CD4-positive, alpha-beta T cell treated with Interleukin-4 for 4 hours (primary cell): ENCODE measurements at regions not wholly inside any gene's neighbourhood (a gene's known extent, or its start where the extent isn't known, plus 50 kb on each side); places are given as distances from the start of the nearest gene placed in this dataset.
"Not testable (repeated sequence)": the region's sequence is repeated elsewhere in the genome, so short reads cannot be mapped to it uniquely, and the experiment has no call there.

Source experiments
- DNase-seq: peaks from one replicate; pipeline ENCODE4 v3.0.0-alpha.2; 2020

DNA sequence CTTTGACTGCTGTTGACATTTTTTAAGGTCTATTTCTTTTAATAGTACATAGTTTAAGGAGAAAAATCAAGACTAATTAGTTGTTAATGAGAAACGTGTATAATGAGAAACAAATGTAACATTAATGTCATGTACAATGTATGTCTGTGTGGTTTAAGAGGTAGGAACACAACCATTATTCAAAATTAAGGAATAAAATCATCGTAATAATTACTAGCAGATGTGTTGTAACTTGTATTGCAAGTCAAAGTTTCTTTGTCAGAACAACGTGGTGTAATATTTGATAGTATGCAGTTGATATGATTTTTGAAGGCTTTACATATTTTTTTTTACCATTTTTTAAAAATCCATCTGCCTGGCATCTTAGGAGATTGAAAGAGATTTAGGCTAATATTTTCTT lies 120.2 kb upstream of the ARRDC3 start:
- DNase-seq = no peak

DNA sequence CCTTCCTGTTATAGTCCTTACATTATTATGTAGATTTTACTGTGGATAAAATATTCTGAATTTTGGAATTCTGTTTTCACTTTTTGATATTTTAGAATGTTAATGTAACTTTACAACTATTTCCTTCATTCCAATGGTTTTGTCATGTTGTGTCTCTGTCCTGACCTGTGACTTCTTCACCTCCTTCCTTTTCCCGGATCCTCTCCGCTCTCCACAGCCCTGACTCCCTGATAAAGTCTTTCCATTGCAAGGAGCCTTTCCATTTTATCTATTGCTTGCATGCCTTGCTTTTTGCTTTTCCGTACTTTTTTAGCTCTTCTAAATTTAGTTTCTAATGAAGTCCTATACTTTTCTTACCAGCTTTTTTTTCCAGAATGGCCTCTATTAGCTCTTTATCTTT lies 117.6 kb upstream of the ARRDC3 start:
- DNase-seq = no peak

DNA sequence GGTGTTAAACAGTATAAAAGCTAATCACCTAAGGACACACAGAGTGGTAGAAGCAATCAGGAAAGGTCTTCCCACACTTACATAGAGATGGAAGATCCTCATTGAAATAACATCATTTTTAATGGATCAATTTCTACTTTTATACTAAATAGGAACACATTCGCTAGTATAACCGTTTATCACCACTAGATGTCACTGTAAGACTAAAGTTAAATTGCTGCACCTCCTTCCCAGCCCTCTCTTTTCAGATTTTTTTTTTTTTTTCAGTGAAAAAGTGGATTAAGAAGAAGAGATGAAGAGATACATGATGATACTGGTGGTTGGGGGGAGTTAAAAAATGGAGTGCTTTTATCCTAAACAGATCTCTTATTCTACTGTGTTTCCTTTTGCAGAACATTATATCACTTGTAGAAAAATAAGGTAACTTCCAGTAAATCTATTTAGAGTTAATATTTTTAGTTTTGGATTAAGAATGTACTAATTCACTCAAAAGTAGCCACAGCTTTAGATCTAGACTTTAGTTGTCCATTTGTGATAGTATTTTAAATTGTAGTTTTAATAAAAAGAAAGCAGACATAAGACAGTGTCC lies 116.9 kb upstream of the ARRDC3 start:
- DNase-seq = peak; percentile 44

DNA sequence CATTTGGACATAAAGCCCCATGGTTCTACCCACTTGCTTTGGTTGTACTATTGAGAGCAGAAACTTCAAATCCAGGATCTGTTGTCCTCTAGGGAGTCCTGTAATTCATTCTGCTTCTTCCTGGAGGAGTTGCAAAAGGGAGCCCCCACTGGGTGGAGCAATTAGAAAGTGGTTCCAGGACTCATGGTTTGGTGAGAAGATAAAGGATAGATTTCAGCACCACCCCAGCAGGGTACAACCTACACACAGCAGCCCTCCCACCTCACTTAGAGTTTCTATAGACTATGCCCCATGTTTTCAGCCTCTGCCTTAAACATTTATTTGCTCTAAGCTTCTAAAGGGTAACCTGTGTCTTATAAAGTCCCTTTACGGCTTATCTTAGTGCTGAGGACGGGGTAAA lies 112.6 kb upstream of the ARRDC3 start:
- DNase-seq = no peak

DNA sequence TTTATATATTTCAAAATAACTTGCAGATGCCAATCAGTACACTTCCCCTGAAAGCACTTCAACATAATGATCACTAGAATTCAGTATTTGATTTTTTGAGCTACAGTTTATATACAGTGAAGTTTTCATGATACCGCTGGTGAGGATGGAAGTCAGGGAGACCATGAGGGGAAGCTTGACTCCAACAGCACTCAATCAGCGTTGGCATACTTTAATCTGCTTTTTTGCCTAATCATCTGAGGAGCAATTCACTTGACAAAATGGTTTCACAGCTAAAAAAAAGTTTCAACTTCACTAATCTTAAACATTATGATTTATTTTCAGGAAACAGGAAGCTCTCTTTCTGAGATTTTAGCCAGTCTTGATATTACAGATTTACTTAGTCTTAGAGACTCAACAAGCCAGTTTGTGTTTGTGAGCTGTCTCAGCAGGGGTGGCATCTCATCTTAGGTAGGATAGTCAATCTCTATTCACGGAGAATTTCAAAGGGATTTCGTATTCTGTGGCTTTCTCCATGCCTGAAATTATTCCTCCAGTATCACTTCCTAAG lies 111.4 kb upstream of the ARRDC3 start:
- no peak for DNase-seq

DNA sequence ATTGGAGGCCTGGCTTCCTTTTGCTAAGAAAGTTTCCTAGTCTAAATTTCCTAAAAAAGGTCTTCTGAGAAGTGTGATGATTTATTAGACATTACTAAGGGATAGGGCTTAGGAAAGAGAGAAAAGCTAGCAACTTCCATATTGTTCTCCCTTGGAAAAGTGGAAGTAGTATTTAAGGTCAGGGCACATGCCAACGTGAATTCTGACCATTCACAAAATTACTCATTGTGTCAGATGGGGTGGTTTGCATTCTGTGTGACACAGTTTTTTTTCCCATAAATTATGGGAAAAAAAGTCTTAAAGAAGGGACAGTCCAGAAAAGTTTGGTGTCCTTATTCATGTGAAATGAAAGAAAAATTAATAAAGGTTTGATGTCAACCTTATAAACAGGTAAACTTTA lies 110.0 kb upstream of the ARRDC3 start:
- no peak for DNase-seq

DNA sequence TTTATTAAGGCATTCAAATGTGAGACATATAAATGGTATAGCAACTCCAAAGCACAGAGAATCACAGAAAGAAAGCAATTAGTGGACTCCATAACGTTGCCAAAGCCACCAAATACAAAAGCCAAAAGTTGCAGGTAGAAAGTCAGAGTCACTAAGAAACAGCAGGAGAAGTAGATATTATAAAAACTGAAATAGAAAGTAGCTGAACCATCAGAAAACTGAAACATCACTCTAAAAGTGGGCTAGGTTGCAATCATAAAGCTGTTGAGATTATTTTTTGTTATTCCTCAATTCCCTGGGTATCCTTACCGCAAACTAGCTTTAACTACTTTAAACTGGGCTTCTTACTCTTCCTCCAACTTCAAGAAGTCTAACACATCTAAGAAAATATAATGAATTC lies 108.1 kb upstream of the ARRDC3 start:
- no peak for DNase-seq

DNA sequence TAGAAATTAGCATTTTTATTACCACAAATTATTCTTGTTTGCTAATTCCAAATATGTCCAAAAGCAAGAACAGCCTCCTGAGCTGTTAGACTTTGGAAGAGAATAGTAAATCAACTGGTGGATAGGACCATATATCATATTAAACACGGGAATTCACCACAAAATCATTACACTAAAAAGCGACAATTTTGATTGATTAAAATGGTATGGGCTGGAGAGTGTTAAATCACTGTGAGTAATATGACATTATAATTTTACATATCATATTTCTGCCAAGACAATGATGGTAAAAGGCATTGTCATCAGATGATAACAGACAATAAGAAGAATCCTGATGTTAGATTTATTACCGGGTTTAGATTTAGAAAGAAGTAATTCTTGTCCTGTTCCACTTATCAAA lies 107.2 kb upstream of the ARRDC3 start:
- no peak for DNase-seq

DNA sequence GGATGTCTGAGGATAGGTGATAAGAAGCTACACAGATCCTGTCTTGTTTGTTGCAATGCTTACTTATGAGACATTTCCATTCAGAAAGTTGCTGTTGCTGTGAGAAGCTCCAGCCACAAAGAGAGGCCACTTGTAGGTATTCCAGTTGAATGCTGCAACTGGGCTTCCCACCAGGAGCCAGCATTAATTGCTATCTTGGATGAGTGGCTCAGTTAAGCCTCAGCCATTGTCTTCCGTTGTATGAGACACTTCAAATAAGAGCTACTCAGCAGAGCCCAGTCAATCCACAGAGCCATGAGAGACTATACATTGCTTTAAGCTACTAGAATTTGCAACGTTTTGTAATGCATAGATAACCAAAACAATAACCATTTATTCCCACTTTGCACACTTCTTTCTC lies 104.3 kb upstream of the ARRDC3 start:
- DNase-seq = no peak

DNA sequence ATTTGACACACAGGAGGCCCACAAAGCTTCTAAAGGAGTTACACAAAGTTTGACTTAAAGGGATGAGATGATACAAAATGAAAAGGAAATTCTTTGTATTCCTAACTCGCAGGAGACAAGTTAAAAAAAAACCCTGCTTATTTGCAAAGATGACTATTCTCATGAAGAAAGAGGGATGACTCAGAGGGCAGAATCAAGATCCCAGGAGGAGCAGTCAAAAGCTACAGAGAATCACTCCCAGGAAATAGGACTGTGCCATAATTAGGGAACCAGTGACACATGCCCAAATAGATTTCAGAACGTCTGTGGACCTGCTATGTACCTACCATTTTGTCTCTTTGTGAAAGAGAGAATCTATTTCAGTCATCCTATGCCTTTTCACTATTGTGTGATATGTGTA lies 103.5 kb upstream of the ARRDC3 start:
- no peak for DNase-seq

DNA sequence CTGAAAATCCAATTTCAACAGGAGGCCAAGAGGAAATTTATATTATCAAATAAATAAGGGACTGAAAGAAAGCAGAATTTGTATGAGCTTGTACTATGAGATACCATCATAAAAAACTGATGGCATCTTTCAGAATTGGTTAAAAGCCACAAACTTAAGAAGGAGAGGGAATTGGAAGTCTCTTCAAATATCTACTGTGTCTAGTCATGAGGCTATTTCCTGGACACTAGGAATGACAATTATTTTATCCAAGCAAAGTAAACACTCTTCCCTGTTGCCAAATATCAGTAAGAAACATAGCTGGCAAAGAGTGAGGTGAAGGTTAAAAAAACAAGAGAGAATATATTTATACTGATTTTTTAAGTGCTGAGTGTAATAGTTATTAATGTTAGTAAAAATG lies 101.5 kb upstream of the ARRDC3 start:
- no peak for DNase-seq

DNA sequence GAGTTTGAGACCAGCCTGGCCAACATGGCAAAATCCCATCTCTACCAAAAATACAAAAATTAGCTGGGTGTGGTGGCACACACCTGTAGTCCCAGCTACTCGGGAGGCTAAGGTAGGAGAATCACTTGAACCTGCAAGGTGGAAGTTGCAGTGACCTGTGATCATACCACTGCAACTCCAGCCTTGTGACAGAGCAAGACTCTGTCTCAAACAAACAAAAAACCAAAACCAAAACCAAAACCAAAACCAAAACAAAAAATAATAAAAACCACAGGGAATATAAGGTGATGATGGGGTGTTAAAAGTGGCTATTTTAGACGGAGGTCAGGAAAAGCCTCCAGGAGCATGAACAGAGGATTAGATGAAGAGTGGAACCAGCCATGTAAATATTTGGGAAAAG lies 96.3 kb upstream of the ARRDC3 start:
- DNase-seq = peak; percentile 2

DNA sequence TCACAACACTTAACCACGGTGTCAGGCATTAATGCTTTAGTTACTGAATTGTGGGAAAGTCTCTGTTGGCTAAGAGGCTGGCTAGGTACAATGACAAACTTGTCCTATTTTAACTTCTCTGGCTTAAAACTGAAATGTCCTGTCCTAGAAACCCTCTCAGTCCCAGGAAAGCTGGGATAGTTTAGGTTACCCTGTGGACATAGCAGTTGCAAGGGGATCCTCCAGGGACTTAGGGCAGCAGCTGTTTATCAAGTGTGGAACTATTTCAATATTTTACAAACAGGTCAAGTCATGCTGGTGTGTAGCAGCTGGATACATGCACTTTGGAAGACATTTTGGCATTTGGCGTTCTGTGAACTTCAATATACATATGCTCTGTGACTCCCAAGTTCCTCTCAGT lies 95.0 kb upstream of the ARRDC3 start:
- no peak for DNase-seq

DNA sequence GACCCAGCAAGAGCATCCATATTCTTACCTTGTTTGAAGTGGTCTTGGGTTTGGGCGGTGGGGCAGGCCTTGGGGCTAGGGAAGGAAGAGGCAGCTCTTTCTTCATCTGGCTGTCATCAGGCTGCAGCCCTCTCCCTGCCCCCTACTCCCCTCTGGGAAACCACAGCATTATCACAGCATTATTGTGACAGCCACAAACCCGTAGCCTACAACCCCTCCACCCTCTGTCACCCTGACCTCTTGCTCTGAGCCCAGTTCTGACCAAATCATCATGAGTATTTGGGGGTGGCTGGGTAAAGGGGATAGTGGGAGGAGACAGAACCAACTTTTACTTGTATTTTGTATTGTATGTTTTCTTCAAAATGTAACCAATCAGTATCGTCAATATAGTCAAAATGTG lies 94.3 kb upstream of the ARRDC3 start:
- DNase-seq = no peak

DNA sequence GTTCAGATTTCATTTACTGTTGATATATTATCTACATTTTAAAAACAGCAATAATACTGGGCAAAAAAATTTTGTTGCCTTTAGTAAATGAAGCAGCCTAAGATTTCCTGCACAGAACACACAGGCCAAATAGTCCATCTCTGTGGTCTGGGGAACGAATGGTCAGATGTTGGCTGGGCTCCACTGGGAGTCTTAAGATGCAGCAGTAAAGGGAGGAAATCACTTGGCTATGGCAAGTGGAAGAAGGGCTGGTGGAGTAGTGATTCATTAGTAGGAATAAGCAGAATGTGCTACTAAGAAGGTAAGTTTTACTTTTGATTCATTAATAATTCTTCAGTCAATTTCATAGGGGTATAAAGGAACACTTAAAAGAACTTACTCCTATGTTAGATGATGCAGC lies 91.1 kb upstream of the ARRDC3 start:
- no peak for DNase-seq

DNA sequence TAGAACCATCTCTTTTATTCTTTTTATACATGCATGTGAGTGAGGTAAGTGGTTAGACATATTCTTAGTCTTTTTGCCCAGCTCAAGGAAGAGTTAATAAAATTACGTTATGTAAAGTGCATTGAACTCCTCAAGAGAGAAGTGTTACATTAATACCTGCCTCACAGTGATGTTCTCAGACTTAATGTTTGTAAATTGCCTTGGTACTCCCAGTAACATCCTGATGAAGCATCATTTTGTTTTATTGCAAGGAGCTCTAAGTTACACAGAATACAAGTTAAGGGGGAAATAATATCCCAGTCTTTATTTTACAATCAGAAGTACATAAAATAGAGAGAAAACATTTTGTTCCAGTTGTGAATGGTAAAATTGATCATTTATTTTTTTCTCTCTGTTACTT lies 89.5 kb upstream of the ARRDC3 start:
- no peak for DNase-seq

DNA sequence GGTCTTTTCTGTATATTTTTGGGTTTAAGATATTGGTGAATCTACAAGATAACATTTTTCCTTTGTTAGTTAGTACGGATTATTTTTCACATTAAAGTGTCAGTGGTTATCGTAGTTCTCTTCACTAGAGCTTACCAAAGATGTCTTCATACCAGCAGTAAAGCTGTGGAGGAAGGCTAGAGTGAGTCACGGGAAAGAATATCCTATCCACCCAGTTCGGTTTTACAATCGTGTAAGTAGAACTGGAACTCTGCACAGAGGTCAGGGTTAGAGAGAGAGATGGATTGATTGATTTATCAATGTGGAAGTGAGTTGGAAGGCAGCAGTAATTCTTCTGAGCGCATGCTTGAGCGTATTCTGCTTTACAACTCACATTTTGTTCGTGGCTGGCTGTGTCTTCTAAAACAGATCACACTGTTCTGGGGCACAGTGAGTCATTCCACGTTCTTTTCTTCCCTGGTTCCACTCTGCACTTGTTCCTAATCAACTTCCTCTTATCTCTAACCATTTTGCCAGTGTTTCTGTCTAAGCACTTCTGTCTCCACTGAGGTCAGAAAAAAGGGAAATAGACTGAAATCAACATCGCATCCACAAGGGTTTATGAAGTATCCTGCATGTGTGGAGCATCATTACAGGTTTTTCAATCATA lies 86.5 kb upstream of the ARRDC3 start:
- peak; percentile 3 for DNase-seq

DNA sequence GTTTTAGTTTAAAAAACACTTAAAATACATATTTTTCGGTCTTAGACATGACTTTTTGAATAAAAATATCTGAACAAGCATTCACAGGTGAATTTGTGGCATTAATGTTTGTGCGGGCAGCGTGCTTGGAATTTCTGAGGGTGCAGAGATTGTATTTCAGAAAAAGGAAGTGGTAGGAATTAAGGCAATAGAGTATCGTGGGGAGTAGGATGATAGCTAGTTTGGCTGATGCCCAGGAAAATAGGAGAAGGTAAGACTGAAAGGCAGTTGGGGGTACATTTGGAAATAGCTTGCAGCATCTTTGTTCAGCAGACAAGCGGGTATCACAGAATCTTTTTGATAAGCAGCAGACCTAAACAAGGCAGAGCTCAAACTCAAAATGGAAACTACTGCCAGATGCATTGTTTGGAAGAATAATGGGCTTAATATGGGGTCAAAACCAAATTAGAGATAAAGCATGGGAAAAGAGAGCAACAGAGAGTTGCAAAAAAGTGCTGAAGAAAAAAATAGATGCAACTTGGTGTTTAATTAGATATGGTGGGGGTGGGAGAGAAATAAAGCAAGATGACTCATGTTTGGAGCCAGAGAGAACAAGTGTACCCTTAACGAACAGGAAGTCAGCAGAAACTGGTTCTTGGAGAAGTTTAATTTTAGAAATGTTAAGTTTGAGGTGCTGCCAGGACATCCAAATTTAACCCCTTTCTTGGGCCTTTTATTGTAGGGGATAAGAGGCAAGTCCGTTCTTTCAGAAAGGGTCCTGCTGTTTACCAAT lies 85.7 kb upstream of the ARRDC3 start:
- no peak for DNase-seq

DNA sequence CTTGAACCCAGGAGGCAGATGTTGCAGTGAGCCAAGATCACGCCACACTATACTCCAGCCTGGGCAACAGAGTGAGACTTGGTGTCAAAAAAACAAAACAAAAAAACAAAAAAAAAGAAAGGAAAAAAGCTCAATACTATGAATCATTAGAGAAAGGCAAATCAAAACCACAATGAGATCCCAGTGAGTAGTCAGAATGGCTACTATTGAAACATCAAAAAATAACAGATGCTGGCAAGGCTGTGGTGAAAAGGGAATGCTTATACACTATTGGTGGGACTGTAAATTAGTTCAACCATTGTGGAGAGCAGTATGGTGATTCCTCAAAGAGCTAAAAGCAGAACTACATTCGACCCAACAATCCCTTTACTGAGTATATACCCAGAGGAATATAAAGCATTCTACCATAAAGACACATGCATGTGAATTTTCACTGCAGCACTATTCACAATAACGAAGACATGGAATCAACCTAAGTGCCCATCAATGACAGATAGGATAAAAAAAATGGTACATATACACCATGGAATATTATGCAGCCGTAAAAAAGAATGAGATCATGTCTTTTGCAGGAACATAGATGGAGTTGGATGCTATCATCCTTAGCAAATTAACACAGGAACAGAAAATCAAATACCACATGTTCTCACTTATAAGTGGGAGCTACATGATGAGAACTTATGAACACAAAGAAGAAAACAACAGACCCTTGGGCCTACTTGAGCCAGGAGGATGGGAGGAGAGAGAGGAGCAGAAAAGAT lies 81.9 kb upstream of the ARRDC3 start:
- DNase-seq = no peak

DNA sequence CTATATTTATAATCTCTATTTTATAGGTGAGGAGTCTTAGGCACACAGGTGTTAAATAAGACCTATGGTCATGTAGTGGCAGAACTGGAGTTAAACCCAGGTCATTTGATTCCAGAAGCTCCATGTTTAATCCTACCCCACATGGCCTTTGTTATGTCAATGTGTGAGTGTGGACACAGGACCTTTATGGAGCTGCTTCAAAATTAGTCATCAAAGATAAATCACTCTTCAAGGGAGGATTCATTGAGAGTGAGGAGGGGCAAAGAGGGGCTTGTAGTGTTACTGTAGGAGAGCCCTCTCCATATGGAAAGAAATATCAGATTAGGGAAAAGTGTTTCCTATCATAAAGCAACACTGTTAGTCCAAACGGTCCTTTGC lies 74.6 kb upstream of the ARRDC3 start:
- DNase-seq = no peak

DNA sequence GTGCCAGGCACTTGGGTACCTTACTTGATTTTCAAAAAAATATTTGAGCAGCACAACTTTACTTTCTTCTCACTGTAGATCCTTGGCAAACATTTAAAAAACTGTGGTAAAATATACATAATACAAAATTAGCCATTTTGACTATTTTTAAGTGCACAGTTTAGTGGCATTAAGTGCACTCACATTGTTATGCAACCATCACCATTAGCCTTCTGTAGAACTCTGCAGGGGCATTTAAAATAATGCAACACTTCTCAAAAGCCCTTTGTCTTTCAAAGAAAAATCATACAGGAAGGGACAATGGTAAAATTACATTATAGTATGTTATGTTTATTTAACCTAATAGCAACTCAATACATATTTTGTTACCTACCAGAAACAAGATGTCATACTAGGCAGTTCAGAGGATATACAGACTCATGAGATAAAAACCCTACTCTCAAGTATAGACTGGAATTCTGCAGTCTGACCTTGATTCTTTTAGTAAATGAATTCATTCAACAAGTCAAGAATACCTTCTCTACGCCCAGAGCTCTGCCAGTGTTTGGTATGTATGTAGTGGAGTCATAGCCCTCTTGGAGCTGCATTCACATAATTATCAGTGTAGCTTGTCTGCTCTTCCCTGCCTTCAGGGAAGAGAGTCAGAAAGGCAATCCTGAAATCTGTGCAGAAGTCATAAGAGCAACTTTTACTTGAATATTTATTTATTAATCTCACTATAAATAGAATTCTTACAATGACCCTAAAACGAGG lies 74.0 kb upstream of the ARRDC3 start:
- DNase-seq = no peak

DNA sequence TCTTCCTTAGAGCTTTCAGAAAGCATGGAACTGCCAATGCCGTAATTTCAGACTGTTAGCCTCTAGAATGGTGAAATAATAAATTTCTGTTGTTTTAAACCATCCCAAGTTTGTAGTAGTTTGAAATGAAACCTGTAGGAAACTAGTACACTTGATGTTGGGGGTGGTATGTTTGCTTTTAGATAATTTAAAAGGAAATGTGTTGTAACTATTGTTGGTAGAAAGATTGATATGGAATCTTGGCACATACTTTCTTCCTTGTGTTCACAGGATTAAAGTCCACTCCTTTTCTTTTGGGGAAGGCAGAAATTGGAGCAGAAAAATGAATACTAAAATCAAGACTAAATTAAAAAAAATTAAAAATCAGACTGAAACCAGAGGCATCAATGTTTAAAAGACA lies 66.0 kb upstream of the ARRDC3 start:
- DNase-seq = no peak

DNA sequence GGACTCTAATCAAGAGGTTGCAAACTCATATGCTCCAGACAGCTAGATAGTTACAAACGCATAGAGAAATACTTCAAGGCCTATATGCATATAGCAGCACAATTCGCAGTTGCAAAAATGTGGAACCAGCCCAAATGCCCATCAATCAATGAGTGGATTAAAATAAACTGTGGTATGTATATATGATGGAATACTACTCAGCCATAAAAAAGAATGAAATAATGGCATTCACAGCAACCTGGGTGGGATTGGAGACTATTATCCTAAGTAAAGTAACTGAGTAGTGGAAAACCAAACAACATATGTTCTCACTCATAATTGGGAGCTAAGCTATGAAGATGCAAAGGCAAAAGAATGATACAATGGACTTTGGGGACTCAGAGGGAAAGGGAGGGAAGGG lies 65.0 kb upstream of the ARRDC3 start:
- not testable (repeated sequence) for DNase-seq
